Prostate gland (tissue), 2 donors: ENCODE measurements at regions not wholly inside any gene's neighbourhood (a gene's known extent, or its start where the extent isn't known, plus 50 kb on each side); places are given as distances from the start of the nearest gene placed in this dataset.

Source experiments
- POLR2A ChIP-seq: fragments of 450-650 bp; IDR thresholded peaks from one replicate; pipeline ENCODE4 v1.6.1; 2016; ENCODE audit warnings: antibody characterized with exemption, mild to moderate bottlenecking
- POLR2AphosphoS5 ChIP-seq: sonication (generic); formaldehyde crosslinking; IDR thresholded peaks from one replicate; pipeline ENCODE4 v1.6.1; 2017; ENCODE audit warnings: antibody characterized with exemption
- TF ChIP-seq, protein P1 (sequence below), 4 experiments: fragments of 200-600 bp in 2 of 4; fragments of 450-650 bp in 2 of 4; sonication (generic) in 2 of 4; IDR thresholded peaks; 1 replicate in 3 of 4; 2 replicates in 1 of 4; pipeline ENCODE4 v1.5.1; 2016 to 2019; ENCODE audit warnings: antibody characterized with exemption in 4 of 4, mild to moderate bottlenecking in 2 of 4, moderate library complexity in 2 of 4

DNA sequence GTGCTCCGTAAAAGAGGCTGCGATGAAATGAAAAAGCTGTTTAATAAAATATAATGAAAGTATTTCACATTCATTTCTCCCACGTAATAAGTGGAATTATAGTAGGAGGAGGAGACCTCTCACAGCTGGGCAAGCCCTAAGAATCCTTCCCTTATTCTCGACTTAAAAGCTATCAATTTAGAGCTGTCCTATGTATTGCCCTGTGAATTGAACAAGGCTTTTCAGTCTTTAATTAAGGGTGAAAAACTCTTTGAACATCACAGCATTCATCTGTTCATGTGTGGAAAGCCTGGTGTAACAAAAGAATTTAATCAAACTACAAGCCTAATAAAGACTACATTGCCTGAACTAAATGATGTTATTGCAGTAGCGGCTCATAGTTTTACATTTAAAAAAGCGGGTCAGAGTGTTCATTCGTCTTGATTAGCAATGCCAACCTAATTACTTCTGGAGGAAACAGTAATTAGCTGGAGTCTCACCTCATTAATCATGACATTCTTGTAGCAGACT lies 142.0 kb downstream of the ETNK1 start:
- TF ChIP-seq POLR2AphosphoS5, result no peak
- no peak for TF ChIP-seq POLR2A
- TF ChIP-seq, protein P1, sequence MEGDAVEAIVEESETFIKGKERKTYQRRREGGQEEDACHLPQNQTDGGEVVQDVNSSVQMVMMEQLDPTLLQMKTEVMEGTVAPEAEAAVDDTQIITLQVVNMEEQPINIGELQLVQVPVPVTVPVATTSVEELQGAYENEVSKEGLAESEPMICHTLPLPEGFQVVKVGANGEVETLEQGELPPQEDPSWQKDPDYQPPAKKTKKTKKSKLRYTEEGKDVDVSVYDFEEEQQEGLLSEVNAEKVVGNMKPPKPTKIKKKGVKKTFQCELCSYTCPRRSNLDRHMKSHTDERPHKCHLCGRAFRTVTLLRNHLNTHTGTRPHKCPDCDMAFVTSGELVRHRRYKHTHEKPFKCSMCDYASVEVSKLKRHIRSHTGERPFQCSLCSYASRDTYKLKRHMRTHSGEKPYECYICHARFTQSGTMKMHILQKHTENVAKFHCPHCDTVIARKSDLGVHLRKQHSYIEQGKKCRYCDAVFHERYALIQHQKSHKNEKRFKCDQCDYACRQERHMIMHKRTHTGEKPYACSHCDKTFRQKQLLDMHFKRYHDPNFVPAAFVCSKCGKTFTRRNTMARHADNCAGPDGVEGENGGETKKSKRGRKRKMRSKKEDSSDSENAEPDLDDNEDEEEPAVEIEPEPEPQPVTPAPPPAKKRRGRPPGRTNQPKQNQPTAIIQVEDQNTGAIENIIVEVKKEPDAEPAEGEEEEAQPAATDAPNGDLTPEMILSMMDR (IDR thresholded peaks at IDR 0.05), result no peak
